Panc1 (cell line): ENCODE measurements at regions not wholly inside any gene's neighbourhood (a gene's known extent, or its start where the extent isn't known, plus 50 kb on each side); places are given as distances from the start of the nearest gene placed in this dataset.

ENCODE experiments used
- ATAC-seq: fragments of 200-7000 bp; cut with Tn5 transposase; 2 replicates; pipeline ENCODE4 v1.9.1; 2020; ENCODE audit warnings: mild to moderate bottlenecking, moderate library complexity
- BruUV-seq: library from RNA; stranded (reverse); fragments of 400-500 nt; replicated peaks from 2 replicates; lab custom pipeline; 2021; lab: Mats Ljungman, UMichigan
- CTCF ChIA-PET: fragments of 300-600 bp; sonication (Branson Sonifier 250); formaldehyde crosslinking; loops from one replicate; lab custom pipeline; 2022; ENCODE audit warnings: antibody characterized with exemption; lab: Charles Lee
- POLR2A ChIA-PET: fragments of 300-600 bp; sonication (Branson Sonifier 250); formaldehyde crosslinking; loops from one replicate; lab custom pipeline; 2022; ENCODE audit warnings: antibody characterized with exemption; lab: Charles Lee
- DNase-seq: peaks from one replicate; pipeline ENCODE4 v3.0.0-alpha.2; 2010; ENCODE audit warnings: low read depth, low spot score
- H3K27ac ChIP-seq: 2 replicates; pipeline ENCODE4 v1.5.1; 2011; ENCODE audit warnings: mild to moderate bottlenecking, low read length, inconsistent platforms
- H3K27me3 ChIP-seq: fragments of 200-500 bp; sonication (Bioruptor generic); 2 replicates; pipeline ENCODE4 v1.6.0; 2014; ENCODE audit warnings: low read length, inconsistent platforms; ENCODE audit not compliant: control insufficient read depth, insufficient read depth
- H3K36me3 ChIP-seq: fragments of 200-500 bp; sonication (Bioruptor generic); 2 replicates; pipeline ENCODE4 v1.5.1; 2014; ENCODE audit warnings: inconsistent platforms, mild to moderate bottlenecking, low read length, moderate library complexity; ENCODE audit not compliant: control insufficient read depth, insufficient read depth
- H3K4me1 ChIP-seq: 2 replicates; pipeline ENCODE4 v1.5.1; 2011; ENCODE audit warnings: inconsistent platforms, mild to moderate bottlenecking, low read length, moderate library complexity; ENCODE audit not compliant: control insufficient read depth, insufficient read depth
- H3K4me3 ChIP-seq, 2 experiments: 2 replicates each; pipeline ENCODE4 v1.5.1; 2011 to 2012; ENCODE audit warnings: low read depth in 2 of 2, low read length in 2 of 2, mild to moderate bottlenecking in 2 of 2, inconsistent platforms in 1 of 2, moderate library complexity in 1 of 2
- H3K9me3 ChIP-seq: fragments of 200-500 bp; sonication (Bioruptor generic); 2 replicates; pipeline ENCODE4 v1.5.1; 2014; ENCODE audit warnings: low read depth, mild to moderate bottlenecking, inconsistent platforms, low read length, moderate library complexity; ENCODE audit not compliant: control insufficient read depth, insufficient read depth
- POLR2AphosphoS5 ChIP-seq: IDR thresholded peaks from 2 replicates; pipeline ENCODE4 v1.6.1; 2012; ENCODE audit warnings: mild to moderate bottlenecking, low read depth, low read length, moderate library complexity
- SIN3A ChIP-seq: IDR thresholded peaks from 2 replicates; pipeline ENCODE4 v1.6.1; 2012; ENCODE audit warnings: low read depth, mild to moderate bottlenecking, low read length, moderate library complexity, borderline replicate concordance; ENCODE audit not compliant: insufficient read depth
- TCF7L2 ChIP-seq: IDR thresholded peaks from 2 replicates; pipeline ENCODE4 v1.6.1; 2011; ENCODE audit warnings: mild to moderate bottlenecking, low read depth, low read length, inconsistent platforms
- in situ Hi-C: cut with HindIII; loops from 2 replicates; pipeline ENCODE4 v1.10.0; 2016; ENCODE audit warnings: low sequenced_read_pairs, low pct_unique_long_range_greater_than_20kb
- intact Hi-C: fragments of 100-400 bp; cut with micrococcal nuclease; formaldehyde crosslinking; loops from one replicate; pipeline ENCODE4 v1.10.0; 2022; ENCODE audit not compliant: unreplicated experiment
- TF ChIP-seq, protein P1 (sequence below): fragments of 450-650 bp; IDR thresholded peaks from 2 replicates; pipeline ENCODE4 v1.5.1; 2017; ENCODE audit warnings: mild to moderate bottlenecking
- TF ChIP-seq, protein P2 (sequence below), 2 experiments: IDR thresholded peaks; 2 replicates each; pipeline ENCODE4 v1.6.1; 2011 to 2012; ENCODE audit warnings: low read depth in 2 of 2, control low read depth in 1 of 2, low read length in 1 of 2, mild to moderate bottlenecking in 1 of 2, moderate library complexity in 1 of 2; ENCODE audit not compliant: insufficient read depth in 1 of 2

DNA sequence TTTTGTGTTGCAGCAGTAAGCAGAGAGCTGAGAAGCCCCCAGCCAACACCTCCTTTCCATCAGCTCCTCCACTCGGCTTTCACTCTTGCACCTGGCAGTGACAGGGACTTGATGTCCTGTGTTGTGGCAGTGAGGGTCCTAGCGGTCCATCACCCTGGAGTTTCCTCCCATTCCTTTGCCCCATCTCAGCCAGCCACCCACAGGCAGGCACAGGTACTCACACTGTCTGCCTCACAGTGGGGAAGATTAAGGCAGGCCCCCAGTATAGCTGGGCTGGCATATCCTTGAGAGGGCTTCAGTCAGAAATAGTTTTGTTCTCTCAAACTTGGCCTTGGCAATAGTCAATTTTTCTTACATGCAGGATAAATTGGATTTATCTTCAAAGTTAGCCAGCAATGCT lies 362.7 kb downstream of the GADD45G start:
- ChIA-PET POLR2A (no interaction called here), CTCF (no interaction called here)
- Histone ChIP-seq H3K27me3 (no peaks in the 10 kb centered on the region), H3K36me3 (no peaks in the 10 kb centered on the region), H3K4me3 (no peak overlapping the region), H3K4me1 (no peaks in the 10 kb centered on the region), H3K9me3 (no peaks in the 10 kb centered on the region), H3K27ac (no peak overlapping the region)
- BruUV-seq = no TSS peak
- in situ Hi-C loops (no loop called here), intact Hi-C loops (no loop called here)
- DNase-seq (no peak), ATAC-seq (no peak)
- TF ChIP-seq, protein P1, sequence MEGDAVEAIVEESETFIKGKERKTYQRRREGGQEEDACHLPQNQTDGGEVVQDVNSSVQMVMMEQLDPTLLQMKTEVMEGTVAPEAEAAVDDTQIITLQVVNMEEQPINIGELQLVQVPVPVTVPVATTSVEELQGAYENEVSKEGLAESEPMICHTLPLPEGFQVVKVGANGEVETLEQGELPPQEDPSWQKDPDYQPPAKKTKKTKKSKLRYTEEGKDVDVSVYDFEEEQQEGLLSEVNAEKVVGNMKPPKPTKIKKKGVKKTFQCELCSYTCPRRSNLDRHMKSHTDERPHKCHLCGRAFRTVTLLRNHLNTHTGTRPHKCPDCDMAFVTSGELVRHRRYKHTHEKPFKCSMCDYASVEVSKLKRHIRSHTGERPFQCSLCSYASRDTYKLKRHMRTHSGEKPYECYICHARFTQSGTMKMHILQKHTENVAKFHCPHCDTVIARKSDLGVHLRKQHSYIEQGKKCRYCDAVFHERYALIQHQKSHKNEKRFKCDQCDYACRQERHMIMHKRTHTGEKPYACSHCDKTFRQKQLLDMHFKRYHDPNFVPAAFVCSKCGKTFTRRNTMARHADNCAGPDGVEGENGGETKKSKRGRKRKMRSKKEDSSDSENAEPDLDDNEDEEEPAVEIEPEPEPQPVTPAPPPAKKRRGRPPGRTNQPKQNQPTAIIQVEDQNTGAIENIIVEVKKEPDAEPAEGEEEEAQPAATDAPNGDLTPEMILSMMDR = no peak
- no peak for TF ChIP-seq POLR2AphosphoS5
- no peak for TF ChIP-seq TCF7L2
- TF ChIP-seq, protein P2, sequence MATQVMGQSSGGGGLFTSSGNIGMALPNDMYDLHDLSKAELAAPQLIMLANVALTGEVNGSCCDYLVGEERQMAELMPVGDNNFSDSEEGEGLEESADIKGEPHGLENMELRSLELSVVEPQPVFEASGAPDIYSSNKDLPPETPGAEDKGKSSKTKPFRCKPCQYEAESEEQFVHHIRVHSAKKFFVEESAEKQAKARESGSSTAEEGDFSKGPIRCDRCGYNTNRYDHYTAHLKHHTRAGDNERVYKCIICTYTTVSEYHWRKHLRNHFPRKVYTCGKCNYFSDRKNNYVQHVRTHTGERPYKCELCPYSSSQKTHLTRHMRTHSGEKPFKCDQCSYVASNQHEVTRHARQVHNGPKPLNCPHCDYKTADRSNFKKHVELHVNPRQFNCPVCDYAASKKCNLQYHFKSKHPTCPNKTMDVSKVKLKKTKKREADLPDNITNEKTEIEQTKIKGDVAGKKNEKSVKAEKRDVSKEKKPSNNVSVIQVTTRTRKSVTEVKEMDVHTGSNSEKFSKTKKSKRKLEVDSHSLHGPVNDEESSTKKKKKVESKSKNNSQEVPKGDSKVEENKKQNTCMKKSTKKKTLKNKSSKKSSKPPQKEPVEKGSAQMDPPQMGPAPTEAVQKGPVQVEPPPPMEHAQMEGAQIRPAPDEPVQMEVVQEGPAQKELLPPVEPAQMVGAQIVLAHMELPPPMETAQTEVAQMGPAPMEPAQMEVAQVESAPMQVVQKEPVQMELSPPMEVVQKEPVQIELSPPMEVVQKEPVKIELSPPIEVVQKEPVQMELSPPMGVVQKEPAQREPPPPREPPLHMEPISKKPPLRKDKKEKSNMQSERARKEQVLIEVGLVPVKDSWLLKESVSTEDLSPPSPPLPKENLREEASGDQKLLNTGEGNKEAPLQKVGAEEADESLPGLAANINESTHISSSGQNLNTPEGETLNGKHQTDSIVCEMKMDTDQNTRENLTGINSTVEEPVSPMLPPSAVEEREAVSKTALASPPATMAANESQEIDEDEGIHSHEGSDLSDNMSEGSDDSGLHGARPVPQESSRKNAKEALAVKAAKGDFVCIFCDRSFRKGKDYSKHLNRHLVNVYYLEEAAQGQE (IDR thresholded peaks at IDR 0.05; ENCODE audit: insufficient read depth in 1 of 2, low read depth in 2 of 2, low read length in 1 of 2) = no peak
- TF ChIP-seq SIN3A = no peak

DNA sequence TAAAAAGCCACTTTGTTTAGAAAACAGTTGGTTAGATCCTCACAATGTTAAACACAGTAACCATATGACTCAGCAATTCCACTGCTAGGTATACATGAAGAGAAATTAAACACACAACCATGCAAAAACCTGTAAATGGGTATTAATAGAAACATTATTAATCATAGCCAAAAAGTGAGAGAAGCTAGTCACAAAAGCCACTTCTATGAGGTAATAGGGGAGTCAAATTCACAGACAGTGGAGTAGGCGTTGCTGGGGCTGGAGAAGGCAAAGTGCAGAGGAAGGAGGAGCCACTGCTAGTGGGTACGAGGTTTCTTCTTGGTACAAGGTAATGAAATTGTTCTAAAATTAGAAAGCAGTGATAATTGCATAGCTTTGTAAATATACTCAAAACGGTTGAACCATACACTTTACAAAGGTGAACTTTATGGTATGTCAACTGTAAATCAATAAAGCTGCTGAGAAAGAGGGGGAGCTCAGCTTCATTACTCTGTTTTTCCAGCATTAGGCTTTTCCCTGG lies 364.4 kb downstream of the GADD45G start:
- no peak overlapping the region for H3K4me3 ChIP-seq
- intact Hi-C loops = no loop called here
- H3K36me3 ChIP-seq = no peaks in the 10 kb centered on the region
- POLR2A ChIA-PET = interaction anchor here (0.7 kb wide), 1 partner anchor 182 kb away, joined by 4 read pairs; no protein-coding TSS in a partner anchor
- CTCF ChIA-PET = no interaction called here
- TF ChIP-seq POLR2AphosphoS5 (no peak), TCF7L2 (no peak), SIN3A (no peak)
- TF ChIP-seq, protein P1 = no peak
- TF ChIP-seq, protein P2 (IDR thresholded peaks at IDR 0.05; ENCODE audit: insufficient read depth in 1 of 2, low read depth in 2 of 2, low read length in 1 of 2) = no peak
- no peaks in the 10 kb centered on the region for H3K27me3 ChIP-seq
- in situ Hi-C loops = no loop called here
- H3K9me3 ChIP-seq = no peaks in the 10 kb centered on the region
- no peak overlapping the region for H3K27ac ChIP-seq
- no peak for ATAC-seq
- no TSS peak for BruUV-seq
- DNase-seq = no peak
- no peaks in the 10 kb centered on the region for H3K4me1 ChIP-seq
